ENCODE measurements at regions not wholly inside any gene's neighbourhood (a gene's known extent, or its start where the extent isn't known, plus 50 kb on each side); places are given as distances from the start of the nearest gene placed in this dataset.
A peak's percentile ranks its signal among the peaks of the same experiment; 100 is the strongest.

GRCh38 chr11:69427906-69428880, 53.3 kb upstream of the LINC01488 start (continued):
- TF ChIP-seq ZNF281 (CRISPR knock-in tag; IDR thresholded peaks at IDR 0.05) (no peak), EMX1 (CRISPR knock-in tag; IDR thresholded peaks at IDR 0.05) (no peak), IRF2 (CRISPR knock-in tag; IDR thresholded peaks at IDR 0.05; ENCODE audit: borderline replicate concordance, low read depth) (no peak)

- Mint-ChIP-seq H3K4me1 (peaks cover 18% of the 10 kb centered on the region), H3K27me3 (ENCODE audit: low read depth) (peaks cover 2% of the 10 kb centered on the region; the same call in 1 of the 2 replicates), H3K9me3 (peaks cover 6% of the 10 kb centered on the region), H3K36me3 (peaks cover 4% of the 10 kb centered on the region), H3K27ac (no peak overlapping the region), H3K4me3 (no peak overlapping the region)
- POLR2A ChIA-PET = no interaction called here
- no peak for ATAC-seq
- TF ChIP-seq JUN (CRISPR knock-in tag; IDR thresholded peaks at IDR 0.05) (no peak), KAT7 (CRISPR knock-in tag; IDR thresholded peaks at IDR 0.05; ENCODE audit: borderline replicate concordance) (no peak), ZNF121 (CRISPR knock-in tag; IDR thresholded peaks at IDR 0.05) (peak; percentile 39; the same call in 1 of the 2 replicates), NR3C1 (CRISPR knock-in tag; conservative IDR thresholded peaks at IDR 0.05; ENCODE audit: low read depth) (no peak), MXD4 (CRISPR knock-in tag; IDR thresholded peaks at IDR 0.05; ENCODE audit: borderline replicate concordance) (no peak), ESRRA (CRISPR knock-in tag; IDR thresholded peaks at IDR 0.05; ENCODE audit: borderline replicate concordance) (no peak), USF2 (CRISPR knock-in tag; IDR thresholded peaks at IDR 0.05) (no peak), STAT6 (CRISPR knock-in tag; conservative IDR thresholded peaks at IDR 0.05; ENCODE audit: low read depth) (no peak)
- no peak for DNase-seq (ENCODE audit: low spot score)
- CTCF ChIA-PET = no interaction called here
Measured at GRCh38 chr11:69429716-69430491, 51.6 kb upstream of the LINC01488 start.

- Mint-ChIP-seq H3K27ac (no peak overlapping the region), H3K9me3 (peaks cover under 1% of the 10 kb centered on the region), H3K4me1 (peaks cover 23% of the 10 kb centered on the region), H3K27me3 (ENCODE audit: low read depth) (peaks cover 2% of the 10 kb centered on the region), H3K36me3 (no peaks in the 10 kb centered on the region), H3K4me3 (no peak overlapping the region)
- ChIA-PET CTCF (no interaction called here), POLR2A (no interaction called here)
- no peak for DNase-seq (ENCODE audit: low spot score)
- ATAC-seq = no peak
- TF ChIP-seq ARID4B (CRISPR knock-in tag; IDR thresholded peaks at IDR 0.05; ENCODE audit: borderline replicate concordance) (no peak), ESRRA (CRISPR knock-in tag; IDR thresholded peaks at IDR 0.05; ENCODE audit: borderline replicate concordance) (no peak), TEAD1 (CRISPR knock-in tag; IDR thresholded peaks at IDR 0.05) (no peak), NR1H2 (CRISPR knock-in tag; IDR thresholded peaks at IDR 0.05) (no peak), NFE2L1 (CRISPR knock-in tag; IDR thresholded peaks at IDR 0.05) (no peak), MAX (CRISPR knock-in tag; IDR thresholded peaks at IDR 0.05) (no peak), GRHL2 (CRISPR knock-in tag; IDR thresholded peaks at IDR 0.05; ENCODE audit: insufficient replicate concordance, severe bottlenecking) (no peak), ZNF317 (CRISPR knock-in tag; IDR thresholded peaks at IDR 0.05; ENCODE audit: borderline replicate concordance, low read depth) (no peak), NFATC4 (CRISPR knock-in tag; IDR thresholded peaks at IDR 0.05) (no peak)
Measured at GRCh38 chr11:69430566-69430965, 50.9 kb upstream of the LINC01488 start.
